ENCODE measurements at regions not wholly inside any gene's neighbourhood (a gene's known extent, or its start where the extent isn't known, plus 50 kb on each side); places are given as distances from the start of the nearest gene placed in this dataset.

DNA sequence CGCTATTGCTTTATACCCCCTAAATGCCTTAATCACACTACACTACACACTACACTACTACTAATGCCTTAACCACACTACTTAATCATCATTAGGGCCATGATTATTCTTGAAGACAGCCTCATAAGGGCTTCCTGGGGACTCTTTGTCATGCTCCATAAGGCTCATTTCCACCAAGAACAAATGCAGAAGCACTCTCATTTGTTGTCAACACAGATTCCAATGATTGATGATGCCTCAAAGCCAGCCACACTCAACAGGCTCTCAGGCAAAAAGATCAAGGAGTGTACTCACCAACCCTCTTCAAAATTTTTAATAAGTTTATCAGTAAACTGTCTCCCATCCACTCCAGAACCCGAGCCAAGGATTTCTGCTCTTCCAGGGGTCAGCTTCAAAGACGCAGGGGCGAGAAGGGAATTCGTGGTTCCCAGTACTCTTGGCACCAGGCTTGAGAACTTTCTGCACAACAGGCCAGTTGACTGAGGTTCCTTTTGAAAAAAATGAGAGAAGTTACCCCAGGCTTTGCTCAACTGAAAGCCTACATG, 204.7 kb upstream of the GUCY1A2 start:
- no peak for TF ChIP-seq CTCF (IDR thresholded peaks at IDR 0.05)
- TF ChIP-seq POLR2AphosphoS5 (IDR thresholded peaks at IDR 0.05) = no peak
- TF ChIP-seq POLR2A (IDR thresholded peaks at IDR 0.05) = no peak
- no peak for TF ChIP-seq EP300 (IDR thresholded peaks at IDR 0.05)
